Mesothelial cell of epicardium (in vitro differentiated cells): ENCODE measurements at regions not wholly inside any gene's neighbourhood (a gene's known extent, or its start where the extent isn't known, plus 50 kb on each side); places are given as distances from the start of the nearest gene placed in this dataset.

ENCODE experiments used
- DNase-seq, 2 experiments: peaks; one replicate each; pipeline ENCODE4 v3.0.0; 2021; ENCODE audit warnings: low spot score in 2 of 2; ENCODE audit not compliant: unreplicated experiment in 2 of 2
- H3K27ac Mint-ChIP-seq: 2 replicates; pipeline ENCODE4 v1.8.0; 2021; ENCODE audit warnings: mixed read lengths
- H3K27me3 Mint-ChIP-seq: 2 replicates; pipeline ENCODE4 v1.8.0; 2021; ENCODE audit warnings: low read depth, mixed read lengths
- H3K36me3 Mint-ChIP-seq: 2 replicates; pipeline ENCODE4 v1.8.0; 2021; ENCODE audit warnings: mixed read lengths
- H3K4me1 Mint-ChIP-seq: 2 replicates; pipeline ENCODE4 v1.8.0; 2021; ENCODE audit warnings: mixed read lengths
- H3K4me3 Mint-ChIP-seq: 2 replicates; pipeline ENCODE4 v1.8.0; 2021; ENCODE audit warnings: mild to moderate bottlenecking, moderate library complexity, mixed read lengths
- H3K9me3 Mint-ChIP-seq: 2 replicates; pipeline ENCODE4 v1.8.0; 2021; ENCODE audit warnings: mixed read lengths
- CTCF ChIP-seq: fragments of 200-600 bp; sonication (generic); IDR thresholded peaks from one replicate; pipeline ENCODE4 v1.5.0; 2021; ENCODE audit warnings: antibody characterized with exemption; ENCODE audit not compliant: unreplicated experiment

- H3K4me1 Mint-ChIP-seq = peaks cover 10% of the 10 kb centered on the region
- H3K36me3 Mint-ChIP-seq = no peaks in the 10 kb centered on the region
- no peak for TF ChIP-seq CTCF
- H3K27ac Mint-ChIP-seq = no peak overlapping the region
- H3K9me3 Mint-ChIP-seq = peaks cover 6% of the 10 kb centered on the region
- DNase-seq = no peak
- H3K4me3 Mint-ChIP-seq = no peak overlapping the region
- H3K27me3 Mint-ChIP-seq = peaks cover 3% of the 10 kb centered on the region
Measured at GRCh38 chr18:22114526-22115321, 54.7 kb upstream of the GATA6 start.

GRCh38 chr18:22115573-22115972 is 53.8 kb upstream of the GATA6 start:
- no peak overlapping the region for H3K4me3 Mint-ChIP-seq
- no peak overlapping the region for H3K27ac Mint-ChIP-seq
- H3K9me3 Mint-ChIP-seq = peaks cover 10% of the 10 kb centered on the region
- H3K36me3 Mint-ChIP-seq = no peaks in the 10 kb centered on the region
- no peak for DNase-seq
- peaks cover 3% of the 10 kb centered on the region for H3K27me3 Mint-ChIP-seq
- H3K4me1 Mint-ChIP-seq = peaks cover 10% of the 10 kb centered on the region
- TF ChIP-seq CTCF = no peak
